Tibial nerve (tissue), 4 donors: ENCODE measurements at regions not wholly inside any gene's neighbourhood (a gene's known extent, or its start where the extent isn't known, plus 50 kb on each side); places are given as distances from the start of the nearest gene placed in this dataset.

ENCODE experiments used
- EP300 ChIP-seq, 2 donors: sonication (generic); formaldehyde crosslinking; IDR thresholded peaks; one replicate each; pipeline ENCODE4 v1.6.1; 2017; ENCODE audit warnings: antibody characterized with exemption in 2 of 2, mild to moderate bottlenecking in 1 of 2
- POLR2A ChIP-seq, 2 donors: fragments of 450-650 bp; IDR thresholded peaks; one replicate each; pipeline ENCODE4 v1.6.1; 2017; ENCODE audit warnings: antibody characterized with exemption in 2 of 2, mild to moderate bottlenecking in 2 of 2, moderate library complexity in 2 of 2
- TF ChIP-seq, protein P1 (sequence below), 5 experiments: fragments of 200-600 bp in 3 of 5; fragments of 450-650 bp in 2 of 5; sonication (generic) in 3 of 5; IDR thresholded peaks; one replicate each; pipeline ENCODE4 v1.5.1; 2016 to 2019; ENCODE audit warnings: antibody characterized with exemption in 5 of 5, mild to moderate bottlenecking in 3 of 5, moderate library complexity in 2 of 5

DNA sequence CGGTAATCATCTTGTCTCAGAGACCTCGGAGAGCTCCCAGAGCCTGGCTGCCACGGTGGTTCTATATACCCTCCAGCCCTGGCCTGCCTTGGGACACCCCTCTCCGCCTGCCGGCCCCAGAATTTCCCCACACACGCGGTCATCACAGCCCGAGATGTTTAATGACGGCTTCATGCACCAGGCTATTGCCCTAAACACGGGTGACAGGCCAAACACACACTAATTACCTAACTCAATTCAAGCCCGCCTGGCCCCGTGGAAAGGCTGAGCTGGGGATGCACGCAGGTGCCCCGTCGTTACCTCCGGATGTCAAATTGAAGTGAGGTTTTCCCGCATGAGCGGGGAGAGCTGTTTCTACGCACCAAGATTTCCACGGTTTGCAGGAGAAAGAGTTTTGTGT lies 72.9 kb upstream of the PPP2R3B start:
- TF ChIP-seq EP300 (IDR thresholded peaks at IDR 0.05) (no peak), POLR2A (IDR thresholded peaks at IDR 0.05) (no peak)
- TF ChIP-seq, protein P1, sequence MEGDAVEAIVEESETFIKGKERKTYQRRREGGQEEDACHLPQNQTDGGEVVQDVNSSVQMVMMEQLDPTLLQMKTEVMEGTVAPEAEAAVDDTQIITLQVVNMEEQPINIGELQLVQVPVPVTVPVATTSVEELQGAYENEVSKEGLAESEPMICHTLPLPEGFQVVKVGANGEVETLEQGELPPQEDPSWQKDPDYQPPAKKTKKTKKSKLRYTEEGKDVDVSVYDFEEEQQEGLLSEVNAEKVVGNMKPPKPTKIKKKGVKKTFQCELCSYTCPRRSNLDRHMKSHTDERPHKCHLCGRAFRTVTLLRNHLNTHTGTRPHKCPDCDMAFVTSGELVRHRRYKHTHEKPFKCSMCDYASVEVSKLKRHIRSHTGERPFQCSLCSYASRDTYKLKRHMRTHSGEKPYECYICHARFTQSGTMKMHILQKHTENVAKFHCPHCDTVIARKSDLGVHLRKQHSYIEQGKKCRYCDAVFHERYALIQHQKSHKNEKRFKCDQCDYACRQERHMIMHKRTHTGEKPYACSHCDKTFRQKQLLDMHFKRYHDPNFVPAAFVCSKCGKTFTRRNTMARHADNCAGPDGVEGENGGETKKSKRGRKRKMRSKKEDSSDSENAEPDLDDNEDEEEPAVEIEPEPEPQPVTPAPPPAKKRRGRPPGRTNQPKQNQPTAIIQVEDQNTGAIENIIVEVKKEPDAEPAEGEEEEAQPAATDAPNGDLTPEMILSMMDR (IDR thresholded peaks at IDR 0.05): no peak
